ENCODE measurements at regions not wholly inside any gene's neighbourhood (a gene's known extent, or its start where the extent isn't known, plus 50 kb on each side); places are given as distances from the start of the nearest gene placed in this dataset.

DNA sequence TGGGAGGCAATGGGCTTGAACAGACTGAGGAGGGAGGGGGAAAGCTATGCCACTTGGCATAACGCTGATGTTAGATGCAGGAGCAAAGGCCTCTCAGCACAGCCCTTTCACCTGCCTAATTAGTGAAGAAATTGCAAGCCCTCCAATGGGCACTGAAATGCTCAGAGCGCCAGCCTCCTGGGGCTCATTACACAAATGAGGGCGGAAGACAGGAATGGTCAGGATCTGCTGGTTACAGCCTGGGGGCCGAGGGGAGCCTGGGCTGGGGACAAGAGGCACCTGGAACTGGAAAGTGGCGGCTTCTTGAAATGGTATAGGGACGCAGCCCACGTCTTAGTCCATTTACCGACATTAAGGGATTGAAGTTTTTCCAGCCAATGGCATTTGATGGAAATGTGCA, 50.2 kb upstream of the PLET1 start:
- Histone ChIP-seq H3K4me3 (ENCODE audit: low read depth, low read length) (no peak overlapping the region), H3K27me3 (ENCODE audit: insufficient read depth, low read depth, severe bottlenecking) (no peaks in the 10 kb centered on the region), H3K36me3 (no peaks in the 10 kb centered on the region), H3K27ac (no peak overlapping the region), H3K9me3 (ENCODE audit: severe bottlenecking) (no peaks in the 10 kb centered on the region)
- DNase-seq = no peak
- TF ChIP-seq, protein P1, sequence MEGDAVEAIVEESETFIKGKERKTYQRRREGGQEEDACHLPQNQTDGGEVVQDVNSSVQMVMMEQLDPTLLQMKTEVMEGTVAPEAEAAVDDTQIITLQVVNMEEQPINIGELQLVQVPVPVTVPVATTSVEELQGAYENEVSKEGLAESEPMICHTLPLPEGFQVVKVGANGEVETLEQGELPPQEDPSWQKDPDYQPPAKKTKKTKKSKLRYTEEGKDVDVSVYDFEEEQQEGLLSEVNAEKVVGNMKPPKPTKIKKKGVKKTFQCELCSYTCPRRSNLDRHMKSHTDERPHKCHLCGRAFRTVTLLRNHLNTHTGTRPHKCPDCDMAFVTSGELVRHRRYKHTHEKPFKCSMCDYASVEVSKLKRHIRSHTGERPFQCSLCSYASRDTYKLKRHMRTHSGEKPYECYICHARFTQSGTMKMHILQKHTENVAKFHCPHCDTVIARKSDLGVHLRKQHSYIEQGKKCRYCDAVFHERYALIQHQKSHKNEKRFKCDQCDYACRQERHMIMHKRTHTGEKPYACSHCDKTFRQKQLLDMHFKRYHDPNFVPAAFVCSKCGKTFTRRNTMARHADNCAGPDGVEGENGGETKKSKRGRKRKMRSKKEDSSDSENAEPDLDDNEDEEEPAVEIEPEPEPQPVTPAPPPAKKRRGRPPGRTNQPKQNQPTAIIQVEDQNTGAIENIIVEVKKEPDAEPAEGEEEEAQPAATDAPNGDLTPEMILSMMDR (IDR thresholded peaks at IDR 0.05; ENCODE audit: low read depth, low read length) = no peak

DNA sequence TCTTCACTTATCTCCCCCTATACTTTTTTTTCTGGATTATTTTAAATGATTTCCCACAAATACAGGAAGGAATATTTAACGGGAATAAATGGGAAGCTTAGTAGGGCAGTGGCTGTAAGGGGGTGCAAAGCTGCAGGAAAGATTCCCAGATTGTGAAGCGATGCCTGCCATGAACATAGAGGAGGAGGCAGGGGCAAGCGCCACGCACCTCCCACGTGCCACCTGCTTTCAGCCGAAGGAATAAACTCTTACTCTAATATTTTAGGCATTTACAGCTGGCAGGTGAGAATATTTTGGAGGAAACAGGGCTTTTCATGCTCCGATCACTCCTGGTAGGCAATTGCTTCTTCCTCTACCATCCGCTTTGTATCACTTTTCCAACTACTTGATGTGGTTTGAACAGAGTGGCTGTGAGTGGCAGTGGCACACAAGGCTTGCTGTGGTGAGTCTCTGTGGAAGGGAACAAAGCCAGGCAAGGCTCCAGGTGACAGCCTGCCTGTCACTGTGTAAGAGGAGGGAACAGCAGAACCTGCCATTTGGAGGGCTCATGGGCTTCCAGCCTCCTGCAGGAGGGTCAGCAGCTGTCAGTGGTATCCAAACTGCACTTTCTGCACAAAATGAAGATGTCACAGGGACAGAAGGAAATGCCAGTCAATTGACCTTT, 54.5 kb upstream of the PLET1 start:
- TF ChIP-seq, protein P1 (IDR thresholded peaks at IDR 0.05; ENCODE audit: low read depth, low read length) = no peak
- DNase-seq = no peak
- H3K27ac ChIP-seq = no peak overlapping the region

DNA sequence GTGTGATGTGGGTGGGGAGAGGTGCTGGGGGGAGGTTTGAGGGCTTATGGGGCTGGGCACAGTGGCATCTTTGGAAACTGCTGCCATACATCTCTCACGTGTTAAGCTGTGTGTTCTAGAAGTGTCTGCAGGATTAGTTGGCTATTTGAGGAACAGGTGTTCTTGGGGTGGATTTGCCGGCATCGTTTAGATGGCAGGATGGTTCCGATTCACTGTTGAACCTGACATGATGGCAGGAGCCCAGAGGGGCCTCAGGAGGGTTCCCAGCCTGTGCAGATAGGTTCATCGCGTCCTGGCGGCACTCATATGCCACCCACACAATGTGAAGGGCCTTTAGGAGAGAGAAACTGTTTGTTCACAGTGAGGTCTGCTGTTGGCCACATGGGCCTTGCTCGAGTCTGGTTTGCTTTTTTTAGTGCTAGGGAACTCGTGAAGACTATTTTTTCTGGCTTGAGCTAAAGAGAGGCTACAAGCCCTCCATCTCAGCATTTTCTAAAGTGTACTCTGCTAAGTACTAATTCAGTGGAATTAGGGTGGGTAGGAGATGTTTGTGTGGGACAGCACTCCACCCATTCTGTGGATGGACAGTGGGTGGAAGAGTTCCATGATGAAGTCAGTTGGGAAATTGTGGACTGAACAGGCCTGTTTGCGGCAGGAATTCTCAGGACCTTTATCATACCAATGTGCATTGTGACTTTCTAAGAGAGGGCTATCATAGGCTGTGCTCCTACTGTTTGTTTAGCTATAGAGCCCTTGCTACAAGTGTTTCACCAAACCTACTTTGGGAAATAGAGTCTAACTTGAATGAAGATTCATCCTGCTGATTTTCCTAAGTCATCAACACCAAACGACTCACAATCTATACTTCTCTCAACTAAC, 55.4 kb upstream of the PLET1 start:
- no peaks in the 10 kb centered on the region for H3K9me3 ChIP-seq (ENCODE audit: severe bottlenecking)
- no peaks in the 10 kb centered on the region for H3K27me3 ChIP-seq (ENCODE audit: insufficient read depth, low read depth, severe bottlenecking)
- H3K36me3 ChIP-seq = no peaks in the 10 kb centered on the region
- TF ChIP-seq, protein P1 (IDR thresholded peaks at IDR 0.05; ENCODE audit: low read depth, low read length) = no peak
- no peak for DNase-seq
- no peak overlapping the region for H3K4me3 ChIP-seq (ENCODE audit: low read depth, low read length)
- no peak overlapping the region for H3K27ac ChIP-seq

More for the DNA sequence above, 54.5 kb upstream of the PLET1 start:
- Histone ChIP-seq H3K4me3 (ENCODE audit: low read depth, low read length) (no peak overlapping the region), H3K27me3 (ENCODE audit: insufficient read depth, low read depth, severe bottlenecking) (no peaks in the 10 kb centered on the region), H3K9me3 (ENCODE audit: severe bottlenecking) (no peaks in the 10 kb centered on the region), H3K36me3 (no peaks in the 10 kb centered on the region)

DNA sequence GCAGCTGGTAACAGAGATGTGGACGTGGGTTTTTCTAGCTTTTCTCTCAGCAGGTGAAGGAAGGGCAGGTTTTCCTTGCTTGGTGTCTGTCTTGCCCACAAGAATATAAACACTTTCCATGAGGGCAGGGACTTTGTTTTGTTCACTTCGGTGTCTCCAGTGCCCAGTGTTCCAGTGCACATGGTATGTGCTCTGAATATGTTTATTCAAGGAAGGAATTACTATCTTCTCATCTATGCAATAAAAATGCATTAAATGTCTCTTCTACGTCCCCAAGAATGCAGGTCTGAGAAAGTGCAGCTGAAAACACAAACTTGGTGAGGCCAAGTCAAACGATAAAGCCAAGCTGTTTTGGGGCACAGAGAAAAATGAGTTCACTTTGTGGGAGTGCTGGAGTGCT, 56.3 kb upstream of the PLET1 start:
- TF ChIP-seq, protein P1 (IDR thresholded peaks at IDR 0.05; ENCODE audit: low read depth, low read length) = no peak
- Histone ChIP-seq H3K9me3 (ENCODE audit: severe bottlenecking) (no peaks in the 10 kb centered on the region), H3K27ac (no peak overlapping the region), H3K27me3 (ENCODE audit: insufficient read depth, low read depth, severe bottlenecking) (no peaks in the 10 kb centered on the region), H3K36me3 (no peaks in the 10 kb centered on the region), H3K4me3 (ENCODE audit: low read depth, low read length) (no peak overlapping the region)
- no peak for DNase-seq

DNA sequence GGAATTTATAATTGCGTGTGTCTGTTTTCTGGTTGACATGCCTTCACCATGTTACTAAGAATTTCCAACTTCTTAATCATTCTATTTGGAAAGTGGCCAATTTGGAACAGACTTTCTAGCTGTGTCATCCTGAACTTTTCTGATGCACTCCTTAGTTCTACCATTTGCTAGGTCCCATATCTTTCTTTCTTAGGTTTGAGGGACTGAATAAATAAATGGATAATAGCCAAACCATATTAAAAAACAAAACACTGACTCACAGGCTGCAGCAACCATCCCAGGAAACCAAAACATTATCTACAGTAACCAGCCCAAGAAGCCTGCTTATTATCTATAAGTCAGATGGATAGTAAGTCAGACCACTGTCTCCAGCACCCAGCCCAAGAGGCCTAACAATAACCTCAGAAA, 57.5 kb upstream of the PLET1 start:
- DNase-seq = no peak

More for the DNA sequence above, 57.5 kb upstream of the PLET1 start:
- no peaks in the 10 kb centered on the region for H3K36me3 ChIP-seq
- H3K27me3 ChIP-seq (ENCODE audit: insufficient read depth, low read depth, severe bottlenecking) = no peaks in the 10 kb centered on the region
- H3K4me3 ChIP-seq (ENCODE audit: low read depth, low read length) = no peak overlapping the region
- no peak overlapping the region for H3K27ac ChIP-seq
- TF ChIP-seq, protein P1 (IDR thresholded peaks at IDR 0.05; ENCODE audit: low read depth, low read length) = no peak
- no peaks in the 10 kb centered on the region for H3K9me3 ChIP-seq (ENCODE audit: severe bottlenecking)
